ENCODE measurements at regions not wholly inside any gene's neighbourhood (a gene's known extent, or its start where the extent isn't known, plus 50 kb on each side); places are given as distances from the start of the nearest gene placed in this dataset.

DNA sequence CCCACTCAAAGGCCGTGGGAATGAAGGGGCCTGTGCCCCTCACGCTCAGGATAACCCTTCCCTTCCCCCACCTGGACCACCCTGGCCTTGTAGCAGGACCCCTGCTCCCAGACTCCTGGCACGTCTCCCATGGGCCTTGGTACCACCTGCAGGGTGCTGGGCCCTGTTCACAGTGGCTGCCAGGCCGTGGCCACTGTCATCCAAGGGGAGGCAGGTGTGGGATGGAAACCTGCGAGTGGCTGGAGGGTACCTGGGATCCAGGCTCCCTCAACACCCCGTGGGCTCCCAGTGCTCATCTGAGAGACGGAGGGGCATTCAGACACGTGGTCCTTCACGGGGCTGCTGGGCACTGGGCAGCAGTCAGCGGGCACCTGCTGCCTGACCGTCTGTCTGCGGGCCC, 75.6 kb upstream of the CIBAR2 start:
- DNase-seq (ENCODE audit: low read depth), result no peak

DNA sequence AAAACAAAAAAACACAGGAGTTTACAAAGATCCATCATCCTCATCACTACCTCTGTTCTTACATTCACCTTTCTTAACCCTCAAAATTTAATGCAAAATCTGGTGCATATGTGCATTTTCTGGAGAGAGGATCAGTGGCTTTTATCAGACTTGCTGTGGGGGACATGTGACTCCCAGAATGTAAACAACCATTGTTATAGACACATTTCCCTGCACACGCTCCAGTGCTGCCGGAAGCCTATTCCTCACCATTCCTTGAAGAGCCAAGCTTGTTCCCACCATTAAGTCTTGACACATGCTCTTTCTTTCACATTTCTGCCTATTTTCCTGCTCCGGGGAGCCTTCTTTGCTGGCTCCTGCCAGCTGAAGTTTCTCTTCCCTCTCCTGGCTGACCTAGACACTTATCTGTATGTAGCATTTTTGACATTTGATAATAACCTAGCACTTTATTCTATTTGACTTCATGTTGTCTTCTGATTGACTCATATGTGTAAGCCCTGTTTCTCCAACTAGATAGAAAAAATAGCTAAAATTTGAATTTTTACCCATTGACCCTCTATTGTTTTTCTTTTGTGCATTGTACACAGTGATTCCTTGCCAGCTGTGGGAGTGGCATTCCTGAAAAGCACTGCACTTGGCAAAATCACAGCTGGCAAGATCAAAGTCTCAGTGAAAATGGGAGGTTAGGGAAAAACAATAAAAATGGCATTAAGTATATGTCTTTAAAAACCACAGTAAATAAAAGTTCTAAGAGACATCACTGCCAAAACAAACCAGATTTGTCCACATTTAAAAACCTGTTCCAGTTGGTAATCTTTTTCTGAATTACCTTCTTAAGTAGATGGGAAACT, 76.8 kb upstream of the CIBAR2 start:
- DNase-seq (ENCODE audit: low read depth), result no peak

DNA sequence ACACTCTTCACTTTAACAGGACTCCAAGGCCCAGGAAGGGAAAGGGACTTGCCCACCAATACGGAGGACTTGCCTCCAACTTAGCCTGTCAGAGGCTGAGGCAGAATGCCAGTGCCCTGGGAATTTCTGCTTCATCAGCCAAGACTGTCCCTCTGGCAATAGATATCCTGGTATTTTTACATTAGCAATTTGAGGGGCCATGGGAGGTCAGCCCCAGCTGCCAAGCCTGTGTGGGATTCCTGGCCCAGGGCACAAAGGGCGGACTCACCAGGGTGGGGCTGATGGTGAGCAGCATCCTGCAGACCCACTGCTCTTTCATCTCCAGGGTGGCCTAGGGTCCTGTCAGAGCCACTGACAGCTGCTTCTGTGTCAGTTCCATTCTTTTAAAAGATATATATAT, 78.3 kb upstream of the CIBAR2 start:
- no peak for DNase-seq (ENCODE audit: low read depth)

DNA sequence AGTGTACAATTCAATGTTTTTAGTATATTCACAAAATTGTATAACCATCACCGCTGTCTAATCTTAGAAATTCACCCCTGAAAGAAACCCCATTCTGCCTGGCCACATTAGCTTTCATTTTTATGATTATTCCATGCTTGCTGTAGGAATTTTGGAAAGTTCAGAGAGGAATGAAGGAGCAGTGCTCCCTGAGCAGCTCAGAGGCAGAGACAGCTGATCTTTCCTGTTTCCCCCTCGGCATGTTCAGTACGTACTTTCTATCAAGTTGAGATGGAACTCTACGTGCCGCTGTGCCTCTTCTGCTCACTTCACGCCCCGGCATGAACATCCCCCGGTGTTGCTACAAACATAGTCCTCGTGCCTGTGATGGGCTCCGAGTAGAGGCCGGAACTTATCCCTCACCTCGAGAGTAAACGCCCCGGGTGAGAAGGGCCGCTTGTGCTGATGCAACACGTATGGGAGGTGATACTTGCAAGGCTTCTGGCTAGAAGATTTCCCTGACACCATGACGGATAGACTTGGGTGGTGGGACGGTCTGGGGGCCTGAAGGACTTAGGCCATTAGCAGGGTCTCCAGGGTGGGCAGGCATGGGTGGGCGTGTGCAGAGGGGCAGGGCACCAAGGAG, 79.2 kb upstream of the CIBAR2 start:
- no peak for DNase-seq (ENCODE audit: low read depth)

DNA sequence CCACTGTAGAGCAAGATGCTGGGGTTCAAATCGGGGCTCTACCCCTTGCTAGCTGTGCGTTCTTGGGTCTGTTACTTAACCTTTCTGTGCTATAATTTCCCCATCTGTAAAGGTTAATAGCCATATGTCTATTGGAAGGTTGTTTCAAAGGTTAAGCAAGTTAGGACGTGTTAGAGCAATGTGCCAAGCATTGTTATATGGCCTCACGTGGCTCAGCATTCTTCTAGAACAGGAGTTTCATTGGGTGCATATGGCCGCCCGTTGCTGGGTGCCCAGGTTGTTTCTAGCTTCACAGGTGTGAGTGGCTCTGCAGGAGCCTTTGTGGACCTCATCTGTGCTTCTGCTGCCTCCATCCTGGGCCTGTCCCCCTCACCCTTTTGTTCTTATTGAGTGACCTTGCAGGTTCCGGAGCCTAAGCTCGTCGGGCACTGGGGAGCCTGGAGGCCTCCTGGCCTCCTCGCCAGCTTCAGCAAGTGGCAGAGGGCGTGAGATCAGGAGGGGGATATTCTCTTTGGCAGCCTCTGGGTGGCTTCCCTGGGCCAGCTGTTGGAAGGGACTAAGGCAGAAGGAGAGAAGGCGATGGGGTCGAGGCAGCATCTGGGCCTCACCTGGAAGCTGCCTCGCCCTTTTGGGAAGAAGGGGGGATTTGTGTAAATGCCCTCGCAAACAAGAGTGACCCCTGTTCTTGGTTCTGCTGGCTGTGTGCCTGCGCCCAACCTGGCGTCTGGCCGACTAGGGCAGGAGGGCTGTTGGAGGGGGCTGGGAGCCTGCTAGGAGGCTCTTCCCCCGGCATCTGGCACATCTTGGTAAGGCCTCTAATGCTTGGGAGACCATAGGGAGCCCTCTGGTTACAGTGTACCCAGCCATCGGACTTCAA, 80.2 kb upstream of the CIBAR2 start:
- no peak for DNase-seq (ENCODE audit: low read depth)

DNA sequence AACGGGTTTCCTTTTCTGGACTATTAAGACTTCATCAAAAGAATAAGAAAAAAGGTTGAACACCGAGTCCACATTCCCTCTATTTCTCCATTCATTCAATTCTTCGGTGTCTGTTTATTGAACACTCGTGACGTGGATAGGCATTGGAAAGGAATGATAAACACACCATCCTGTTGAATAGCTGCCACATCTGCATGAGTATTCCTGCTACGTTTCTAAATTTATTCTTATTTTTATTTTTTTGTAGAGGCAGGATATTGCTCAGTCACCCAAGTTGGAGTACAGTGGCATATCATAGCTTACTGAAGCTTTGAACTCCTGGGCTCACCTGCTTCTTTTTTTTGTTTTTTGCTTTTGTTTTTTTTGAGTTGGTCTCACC, 80.8 kb upstream of the CIBAR2 start:
- DNase-seq (ENCODE audit: low read depth), result no peak

DNA sequence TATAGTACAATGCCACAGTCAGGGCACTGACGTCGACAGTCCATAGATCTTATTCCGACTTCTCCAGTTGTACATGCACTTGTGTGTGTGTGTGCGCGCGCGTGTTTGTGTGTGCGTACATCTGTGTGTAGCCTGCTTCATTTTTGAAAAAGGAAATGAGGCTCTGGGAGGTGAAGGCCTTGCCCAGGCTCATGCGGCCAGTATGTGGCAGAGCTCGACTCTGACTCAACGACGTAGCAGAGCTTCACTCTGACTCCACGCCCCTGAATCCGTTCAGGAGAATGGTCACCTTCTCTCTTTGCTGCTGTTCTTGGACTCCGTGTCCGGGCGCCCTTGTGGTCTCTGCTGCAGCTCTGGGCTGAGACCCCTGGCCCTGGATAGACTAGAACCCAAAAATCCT, 81.6 kb upstream of the CIBAR2 start:
- no peak for DNase-seq (ENCODE audit: low read depth)

DNA sequence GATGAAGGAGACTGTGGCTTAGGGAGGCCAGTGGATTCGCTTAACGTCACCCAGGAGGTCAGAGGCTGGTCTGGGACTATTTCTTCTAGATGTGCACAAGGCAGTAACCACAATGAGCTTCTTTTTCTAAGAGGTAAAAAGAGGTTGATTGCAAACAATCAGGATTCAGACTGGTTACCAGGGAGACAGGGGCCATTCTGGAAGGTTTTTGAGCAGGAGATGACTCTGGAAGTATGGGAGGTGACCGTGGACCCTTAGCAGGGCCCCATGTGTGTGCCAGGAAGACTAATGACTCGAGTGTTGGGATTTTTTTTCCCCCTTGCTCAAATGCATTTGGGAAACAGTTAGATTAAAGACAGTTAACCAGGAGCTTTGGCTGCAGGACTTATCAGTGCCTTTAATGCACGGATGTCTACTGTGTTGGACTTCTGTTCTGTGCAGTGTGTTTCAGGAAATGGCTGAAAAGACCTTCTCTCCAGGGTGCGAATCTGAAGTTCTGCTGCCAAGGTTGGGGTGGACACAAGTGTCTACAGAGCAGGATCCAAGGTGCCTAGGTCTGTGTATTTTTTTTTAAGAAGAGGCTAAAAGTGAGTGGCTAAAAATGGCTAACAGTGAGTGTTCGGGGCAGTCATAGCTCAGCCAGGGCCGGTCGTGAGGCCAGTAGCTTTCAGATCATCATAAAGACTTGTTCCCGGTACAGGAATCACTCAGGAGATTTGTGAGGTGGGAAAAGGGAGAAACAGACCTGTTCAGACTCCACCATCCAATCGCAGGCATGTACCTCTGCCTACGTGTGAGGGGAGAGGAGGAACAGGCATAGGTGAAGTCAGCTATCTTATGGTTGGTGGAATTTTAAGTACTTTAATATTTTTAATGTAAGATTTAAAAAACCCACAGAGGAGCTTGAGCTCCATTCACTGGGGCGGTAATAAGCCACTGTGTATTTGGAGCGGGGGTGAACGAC, 82.3 kb upstream of the CIBAR2 start:
- no peak for DNase-seq (ENCODE audit: low read depth)

DNA sequence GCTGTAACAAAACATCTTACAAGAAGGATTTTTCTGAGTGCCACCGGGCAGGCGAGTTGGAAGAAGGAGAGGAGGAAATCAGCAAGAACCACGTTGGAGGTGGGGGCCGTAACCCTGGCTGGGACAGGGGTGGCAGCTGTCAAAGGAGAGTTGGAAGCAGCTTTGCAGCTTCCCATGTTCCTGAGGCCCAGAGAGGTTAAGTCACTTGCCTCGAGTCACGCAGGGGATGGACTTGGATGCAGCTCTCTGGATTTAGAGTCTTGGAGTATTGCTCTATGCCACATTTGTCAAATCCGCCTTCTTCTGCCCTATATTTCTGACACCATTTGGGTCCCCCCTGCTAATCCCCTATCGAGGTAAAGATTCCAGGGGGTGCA, 83.0 kb upstream of the CIBAR2 start:
- no peak for DNase-seq (ENCODE audit: low read depth)

DNA sequence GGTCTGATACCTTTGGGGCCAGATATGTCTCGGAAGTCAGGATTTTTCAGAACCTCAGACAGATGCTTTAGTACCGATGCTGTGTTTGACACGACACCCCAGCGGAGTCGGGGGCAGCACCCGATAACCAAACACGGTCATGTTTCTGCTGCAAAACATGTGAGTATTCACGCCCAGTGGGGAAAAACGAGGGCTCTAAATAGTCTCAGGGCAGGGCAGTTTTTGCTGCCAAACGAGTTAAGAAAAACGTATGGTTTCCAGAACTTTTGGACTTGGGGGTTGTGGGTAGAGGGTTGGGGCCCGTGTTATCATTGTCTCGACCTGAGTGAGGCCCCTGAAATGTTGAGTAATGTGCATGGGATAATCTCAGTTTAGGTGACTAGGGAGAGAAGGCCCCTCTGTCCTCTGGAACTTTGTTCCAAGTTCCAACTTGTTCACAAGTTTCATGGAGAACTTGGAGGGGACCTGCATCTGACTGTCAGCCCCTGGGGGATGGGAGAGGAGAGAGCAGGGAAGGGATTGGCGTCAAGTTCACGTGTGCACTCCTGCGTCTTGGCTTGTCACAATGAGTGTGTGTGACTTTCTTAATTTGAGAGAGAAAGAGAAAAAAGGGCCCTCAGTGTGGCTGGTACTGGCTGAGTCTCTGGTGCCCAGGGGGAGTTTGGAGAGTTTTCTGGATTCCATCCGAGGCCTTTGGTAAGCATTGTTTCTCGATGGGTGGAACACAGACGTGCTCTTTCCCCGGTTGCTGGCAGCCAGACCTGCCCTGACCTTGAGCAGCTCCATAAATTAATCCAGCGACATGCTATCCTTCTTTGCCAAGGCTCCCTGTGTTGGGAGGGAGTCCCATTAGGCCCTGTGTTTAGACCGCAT, 83.9 kb upstream of the CIBAR2 start:
- DNase-seq (ENCODE audit: low read depth), result no peak

DNA sequence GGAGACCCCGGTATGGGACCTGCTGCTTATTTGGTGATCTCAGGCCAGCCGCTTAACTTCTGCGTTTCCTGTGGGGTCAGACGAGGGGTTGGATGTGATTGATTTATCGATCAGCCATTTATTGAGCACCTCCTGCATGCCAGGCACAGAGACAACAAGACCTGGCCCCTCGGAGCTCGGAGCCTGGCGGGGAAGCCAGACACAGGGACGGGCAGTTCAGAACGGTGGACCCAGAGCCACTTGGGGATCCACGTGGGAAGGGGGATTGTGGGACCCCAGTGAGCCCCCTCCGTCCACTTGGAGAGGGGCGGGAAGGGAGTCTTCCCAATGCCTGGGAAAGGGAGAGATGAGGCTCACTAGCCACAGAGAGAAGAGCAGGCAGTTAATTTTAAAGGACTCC, 84.7 kb upstream of the CIBAR2 start:
- DNase-seq (ENCODE audit: low read depth), result no peak

DNA sequence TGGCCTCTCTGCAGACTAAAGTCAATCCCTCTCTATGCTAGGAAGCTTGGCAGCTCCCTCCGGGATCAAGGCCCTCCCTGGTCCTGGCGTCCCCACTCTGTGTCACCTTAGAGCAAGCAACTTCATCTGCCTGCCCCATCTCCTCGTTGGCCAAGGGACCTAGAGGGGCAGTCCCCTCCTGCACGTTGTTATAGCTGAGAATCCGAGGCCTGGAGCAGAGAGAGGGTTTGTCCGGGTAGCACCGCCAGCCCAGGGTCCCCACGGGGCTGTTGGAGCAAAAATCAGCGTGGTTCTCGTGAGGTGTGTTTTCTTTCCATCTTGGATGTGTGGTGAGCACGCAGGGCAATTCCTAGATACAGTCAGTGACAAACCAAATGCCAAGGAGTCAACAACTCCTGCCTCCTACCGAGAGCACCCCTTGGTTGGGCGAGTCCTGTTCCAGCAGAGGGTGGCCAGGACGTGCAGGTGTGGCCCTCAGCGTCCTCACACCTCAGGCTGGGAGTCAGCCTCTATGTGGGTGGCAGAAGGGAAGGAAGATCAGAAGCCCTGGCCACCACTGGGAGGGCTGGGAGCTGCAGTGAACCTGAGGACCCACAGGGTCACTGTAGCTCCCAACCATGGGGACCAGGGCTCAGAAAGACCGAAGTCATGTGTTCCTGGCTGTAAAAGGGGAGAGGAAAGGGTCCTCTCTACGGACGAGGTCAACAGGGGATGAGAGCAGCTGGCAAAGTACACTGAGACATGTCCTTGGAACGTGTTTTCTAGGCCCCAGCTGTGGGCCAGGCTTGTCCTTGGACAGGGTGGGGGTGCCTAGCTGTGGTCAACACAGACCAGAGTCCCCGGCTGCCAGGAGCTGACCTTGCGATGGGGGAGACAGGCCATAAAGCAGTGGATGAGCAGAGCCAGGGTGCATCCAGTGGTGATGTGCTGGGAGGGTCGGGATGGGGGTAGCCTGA, 85.6 kb upstream of the CIBAR2 start:
- no peak for DNase-seq (ENCODE audit: low read depth)

DNA sequence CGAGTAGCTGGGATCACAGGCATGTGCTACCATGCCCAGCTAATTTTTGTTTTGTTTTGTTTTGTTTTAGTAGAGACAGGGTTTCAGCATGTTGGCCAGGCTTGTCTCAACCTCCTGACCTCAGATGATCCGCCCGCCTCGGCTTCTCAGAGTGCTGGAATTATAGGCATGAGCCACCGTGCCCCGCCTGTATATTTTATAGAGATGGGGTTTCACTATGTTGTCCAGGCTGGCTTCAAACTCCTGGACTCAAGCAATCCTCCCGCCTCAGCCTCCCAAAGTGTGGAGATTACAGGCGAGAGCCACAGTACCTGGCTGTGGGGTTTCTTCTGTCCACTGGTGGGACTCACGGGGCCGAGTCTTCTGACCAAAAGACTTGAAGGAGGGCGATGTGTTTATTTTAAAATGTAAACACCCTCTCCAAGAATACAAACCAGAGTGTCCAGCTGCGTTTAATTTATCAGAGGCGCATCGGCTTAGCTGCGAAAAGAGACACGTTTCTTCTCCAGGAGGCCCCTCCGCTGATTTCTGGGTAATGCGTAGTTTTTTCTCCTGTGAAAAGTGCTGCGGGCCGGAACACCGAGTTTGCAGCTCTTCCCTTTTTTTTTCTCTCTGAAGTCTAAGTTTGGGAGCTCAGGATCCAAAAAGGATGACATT, 86.9 kb upstream of the CIBAR2 start:
- no peak for DNase-seq (ENCODE audit: low read depth)

DNA sequence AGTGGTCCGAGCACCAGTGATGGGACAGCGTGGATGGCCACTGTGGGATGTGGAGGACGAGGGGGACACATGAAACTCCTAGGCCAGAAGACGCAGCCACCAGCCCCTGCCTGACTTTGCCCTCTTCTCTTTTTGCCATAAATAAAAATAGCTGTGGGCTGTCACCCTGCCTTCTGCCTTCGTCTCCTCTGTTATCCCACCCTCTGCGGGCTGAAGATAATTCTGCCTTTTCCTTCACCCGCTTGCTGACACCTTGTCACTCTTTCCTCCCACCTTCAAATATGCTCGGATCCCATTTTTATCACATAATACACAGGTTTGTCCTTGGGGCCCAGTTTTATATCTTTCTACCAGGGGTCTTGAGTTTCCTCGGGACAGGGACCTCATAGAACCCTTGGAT, 87.6 kb upstream of the CIBAR2 start:
- DNase-seq (ENCODE audit: low read depth), result no peak

DNA sequence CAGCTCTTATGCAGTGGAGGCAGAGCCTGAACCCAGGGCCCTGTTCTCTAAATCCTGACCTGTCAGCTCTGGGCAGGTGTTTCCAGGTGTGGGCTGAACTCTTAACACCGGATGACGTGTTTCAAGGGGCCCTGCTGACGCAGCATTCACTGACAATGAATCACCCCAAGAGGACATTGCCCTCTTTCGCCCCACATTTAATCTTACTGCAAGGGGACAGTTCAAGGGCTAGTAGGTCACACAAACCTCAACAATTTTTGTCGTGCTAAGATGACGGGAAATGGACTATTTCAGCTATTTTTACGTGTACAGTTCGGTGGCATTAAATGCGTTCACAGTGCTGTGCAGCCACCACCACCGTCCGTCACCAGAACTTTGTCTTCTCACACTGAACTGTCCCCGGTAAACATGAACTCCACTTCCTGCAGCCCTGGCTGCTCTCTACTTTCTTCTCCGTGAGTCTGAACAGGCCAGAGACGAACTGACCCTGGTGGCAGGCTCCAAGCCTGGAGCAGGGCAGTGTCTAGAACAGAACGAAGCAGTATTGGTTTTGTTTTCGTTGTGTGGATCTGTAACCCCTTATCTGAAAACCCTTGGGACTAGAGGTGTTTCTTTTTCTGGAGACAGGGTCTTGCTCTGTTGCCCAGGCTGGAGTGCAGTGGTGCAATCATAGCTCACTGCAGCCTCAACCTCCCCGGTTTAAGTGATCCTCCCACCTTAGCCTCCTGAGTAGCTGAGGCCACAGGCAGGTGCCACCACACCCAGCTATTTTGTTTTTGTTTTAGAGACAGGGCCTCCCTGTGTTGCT, 88.4 kb upstream of the CIBAR2 start:
- no peak for DNase-seq (ENCODE audit: low read depth)

DNA sequence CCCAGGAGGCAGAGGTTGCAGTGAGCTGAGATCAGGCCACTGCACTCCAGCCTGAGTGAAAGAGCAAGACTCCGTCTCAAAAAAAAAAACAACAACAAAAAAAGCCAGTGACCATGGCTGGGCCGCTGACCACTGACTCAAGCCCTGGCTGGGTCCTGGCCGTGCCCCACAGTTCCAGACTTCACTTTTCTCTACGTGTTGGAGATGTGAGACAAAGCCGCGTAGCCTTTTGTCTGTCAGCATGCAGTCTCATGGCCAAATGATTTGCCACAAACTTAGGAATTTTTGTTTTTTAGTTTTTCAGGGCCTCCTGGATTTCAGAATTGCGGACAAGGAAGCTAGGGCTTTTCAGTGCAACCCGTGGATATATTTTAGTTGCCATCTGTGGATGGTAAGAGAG, 89.3 kb upstream of the CIBAR2 start:
- DNase-seq (ENCODE audit: low read depth), result no peak

DNA sequence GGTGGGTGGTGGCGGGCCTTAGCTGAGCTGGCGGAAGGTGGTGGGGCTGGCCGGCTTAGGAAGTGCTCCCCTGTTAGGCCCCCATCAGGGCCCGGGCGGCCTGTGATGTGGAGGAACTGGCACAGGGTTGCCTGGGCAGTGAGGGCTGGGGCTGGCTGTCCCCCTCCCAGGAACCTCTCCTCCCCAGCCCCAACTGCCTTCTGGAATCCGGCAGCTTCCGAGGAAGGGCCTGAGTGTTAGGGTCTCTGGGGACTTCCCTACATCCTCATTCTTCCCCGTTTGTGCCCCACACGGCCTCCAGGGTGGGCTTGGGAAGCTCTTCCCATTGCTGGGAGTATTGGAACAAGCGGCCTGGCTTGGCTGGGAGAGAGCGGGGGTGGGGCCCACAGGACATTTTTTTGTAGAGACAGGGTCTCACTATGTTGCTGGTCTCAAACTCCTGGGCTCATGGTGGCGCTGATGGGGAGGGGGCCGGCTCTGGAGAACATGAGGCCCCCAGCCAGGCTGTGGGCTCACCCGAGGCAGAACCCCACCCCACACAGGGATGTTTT, 89.9 kb upstream of the CIBAR2 start:
- DNase-seq (ENCODE audit: low read depth), result no peak
